ENCODE measurements at regions not wholly inside any gene's neighbourhood (a gene's known extent, or its start where the extent isn't known, plus 50 kb on each side); places are given as distances from the start of the nearest gene placed in this dataset.

DNA sequence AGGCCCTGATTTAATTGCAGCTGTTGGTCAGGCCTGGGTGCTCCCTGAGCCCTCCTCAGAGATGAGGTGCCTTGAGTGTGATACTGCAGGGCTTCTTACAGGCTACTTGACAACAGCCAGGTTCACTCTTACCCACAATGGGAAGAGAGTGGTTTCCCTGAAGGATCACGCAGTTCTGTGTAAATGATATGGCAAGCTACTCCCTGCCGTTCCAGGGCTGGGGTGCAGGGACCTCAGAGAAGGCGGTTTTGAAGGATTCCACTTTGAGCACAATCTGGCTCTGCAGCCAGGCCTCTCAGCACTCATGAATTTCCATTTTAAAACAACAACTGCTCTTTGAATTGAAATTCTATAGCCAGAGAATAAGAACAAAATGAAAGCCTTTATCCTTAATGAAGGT lies 92.9 kb downstream of the SLC17A6 start:
- CTCF ChIA-PET = no interaction called here
- intact Hi-C loops (cut with micrococcal nuclease; ENCODE audit: unreplicated experiment) (no loop called here), in situ Hi-C loops (cut with HindIII; ENCODE audit: low pct_unique_long_range_greater_than_20kb, low sequenced_read_pairs) (no loop called here)
- POLR2A ChIA-PET = no interaction called here
- DNase-seq (ENCODE audit: low read depth, low spot score) = no peak
- H3K36me3 ChIP-seq (ENCODE audit: control insufficient read depth, insufficient read depth, low read length) = no peaks in the 10 kb centered on the region
- TF ChIP-seq, protein P1, sequence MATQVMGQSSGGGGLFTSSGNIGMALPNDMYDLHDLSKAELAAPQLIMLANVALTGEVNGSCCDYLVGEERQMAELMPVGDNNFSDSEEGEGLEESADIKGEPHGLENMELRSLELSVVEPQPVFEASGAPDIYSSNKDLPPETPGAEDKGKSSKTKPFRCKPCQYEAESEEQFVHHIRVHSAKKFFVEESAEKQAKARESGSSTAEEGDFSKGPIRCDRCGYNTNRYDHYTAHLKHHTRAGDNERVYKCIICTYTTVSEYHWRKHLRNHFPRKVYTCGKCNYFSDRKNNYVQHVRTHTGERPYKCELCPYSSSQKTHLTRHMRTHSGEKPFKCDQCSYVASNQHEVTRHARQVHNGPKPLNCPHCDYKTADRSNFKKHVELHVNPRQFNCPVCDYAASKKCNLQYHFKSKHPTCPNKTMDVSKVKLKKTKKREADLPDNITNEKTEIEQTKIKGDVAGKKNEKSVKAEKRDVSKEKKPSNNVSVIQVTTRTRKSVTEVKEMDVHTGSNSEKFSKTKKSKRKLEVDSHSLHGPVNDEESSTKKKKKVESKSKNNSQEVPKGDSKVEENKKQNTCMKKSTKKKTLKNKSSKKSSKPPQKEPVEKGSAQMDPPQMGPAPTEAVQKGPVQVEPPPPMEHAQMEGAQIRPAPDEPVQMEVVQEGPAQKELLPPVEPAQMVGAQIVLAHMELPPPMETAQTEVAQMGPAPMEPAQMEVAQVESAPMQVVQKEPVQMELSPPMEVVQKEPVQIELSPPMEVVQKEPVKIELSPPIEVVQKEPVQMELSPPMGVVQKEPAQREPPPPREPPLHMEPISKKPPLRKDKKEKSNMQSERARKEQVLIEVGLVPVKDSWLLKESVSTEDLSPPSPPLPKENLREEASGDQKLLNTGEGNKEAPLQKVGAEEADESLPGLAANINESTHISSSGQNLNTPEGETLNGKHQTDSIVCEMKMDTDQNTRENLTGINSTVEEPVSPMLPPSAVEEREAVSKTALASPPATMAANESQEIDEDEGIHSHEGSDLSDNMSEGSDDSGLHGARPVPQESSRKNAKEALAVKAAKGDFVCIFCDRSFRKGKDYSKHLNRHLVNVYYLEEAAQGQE (IDR thresholded peaks at IDR 0.05; ENCODE audit: insufficient read depth in 1 of 2, low read depth in 2 of 2, low read length in 1 of 2) = no peak
- TF ChIP-seq SIN3A (IDR thresholded peaks at IDR 0.05; ENCODE audit: borderline replicate concordance, insufficient read depth, low read depth, low read length) = no peak
- no peak for TF ChIP-seq TCF7L2 (IDR thresholded peaks at IDR 0.05; ENCODE audit: low read depth, low read length)
- TF ChIP-seq, protein P2, sequence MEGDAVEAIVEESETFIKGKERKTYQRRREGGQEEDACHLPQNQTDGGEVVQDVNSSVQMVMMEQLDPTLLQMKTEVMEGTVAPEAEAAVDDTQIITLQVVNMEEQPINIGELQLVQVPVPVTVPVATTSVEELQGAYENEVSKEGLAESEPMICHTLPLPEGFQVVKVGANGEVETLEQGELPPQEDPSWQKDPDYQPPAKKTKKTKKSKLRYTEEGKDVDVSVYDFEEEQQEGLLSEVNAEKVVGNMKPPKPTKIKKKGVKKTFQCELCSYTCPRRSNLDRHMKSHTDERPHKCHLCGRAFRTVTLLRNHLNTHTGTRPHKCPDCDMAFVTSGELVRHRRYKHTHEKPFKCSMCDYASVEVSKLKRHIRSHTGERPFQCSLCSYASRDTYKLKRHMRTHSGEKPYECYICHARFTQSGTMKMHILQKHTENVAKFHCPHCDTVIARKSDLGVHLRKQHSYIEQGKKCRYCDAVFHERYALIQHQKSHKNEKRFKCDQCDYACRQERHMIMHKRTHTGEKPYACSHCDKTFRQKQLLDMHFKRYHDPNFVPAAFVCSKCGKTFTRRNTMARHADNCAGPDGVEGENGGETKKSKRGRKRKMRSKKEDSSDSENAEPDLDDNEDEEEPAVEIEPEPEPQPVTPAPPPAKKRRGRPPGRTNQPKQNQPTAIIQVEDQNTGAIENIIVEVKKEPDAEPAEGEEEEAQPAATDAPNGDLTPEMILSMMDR (IDR thresholded peaks at IDR 0.05) = no peak
- TF ChIP-seq POLR2AphosphoS5 (IDR thresholded peaks at IDR 0.05; ENCODE audit: low read depth, low read length) = no peak
- no peak overlapping the region for H3K27ac ChIP-seq (ENCODE audit: low read length)
- no peaks in the 10 kb centered on the region for H3K4me1 ChIP-seq (ENCODE audit: control insufficient read depth, insufficient read depth, low read length)
- no peak for ATAC-seq
- no peak overlapping the region for H3K4me3 ChIP-seq (ENCODE audit: low read depth in 2 of 2, low read length in 2 of 2)
- H3K27me3 ChIP-seq (ENCODE audit: control insufficient read depth, insufficient read depth, low read length) = no peaks in the 10 kb centered on the region
- no TSS peak for BruUV-seq (replicated peaks)
- H3K9me3 ChIP-seq (ENCODE audit: control insufficient read depth, insufficient read depth, low read depth, low read length) = no peaks in the 10 kb centered on the region

DNA sequence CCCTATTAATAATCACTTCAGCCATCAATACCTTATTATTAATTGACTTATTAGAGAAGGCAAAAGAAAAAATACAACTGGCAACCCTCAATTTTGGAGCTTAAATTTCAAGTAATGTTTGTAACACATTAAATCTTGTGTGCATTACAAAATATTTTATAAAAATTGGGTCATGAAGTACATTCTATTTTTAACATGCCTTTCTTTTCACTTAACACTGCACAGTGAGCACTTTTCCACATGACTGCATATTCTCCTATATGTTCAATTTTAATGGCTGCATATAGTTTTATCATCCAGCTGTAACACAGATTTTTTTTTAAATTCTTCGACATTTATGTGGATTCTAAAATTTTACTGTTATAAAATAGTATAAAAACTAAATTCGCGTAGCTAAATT lies 92.5 kb downstream of the SLC17A6 start:
- no peaks in the 10 kb centered on the region for H3K27me3 ChIP-seq (ENCODE audit: control insufficient read depth, insufficient read depth, low read length)
- H3K9me3 ChIP-seq (ENCODE audit: control insufficient read depth, insufficient read depth, low read depth, low read length) = no peaks in the 10 kb centered on the region
- no peak for TF ChIP-seq TCF7L2 (IDR thresholded peaks at IDR 0.05; ENCODE audit: low read depth, low read length)
- TF ChIP-seq, protein P2 (IDR thresholded peaks at IDR 0.05) = no peak
- TF ChIP-seq, protein P1 (IDR thresholded peaks at IDR 0.05; ENCODE audit: insufficient read depth in 1 of 2, low read depth in 2 of 2, low read length in 1 of 2) = no peak
- no peak for TF ChIP-seq SIN3A (IDR thresholded peaks at IDR 0.05; ENCODE audit: borderline replicate concordance, insufficient read depth, low read depth, low read length)
- TF ChIP-seq POLR2AphosphoS5 (IDR thresholded peaks at IDR 0.05; ENCODE audit: low read depth, low read length) = no peak
- DNase-seq (ENCODE audit: low read depth, low spot score) = no peak
- no peaks in the 10 kb centered on the region for H3K4me1 ChIP-seq (ENCODE audit: control insufficient read depth, insufficient read depth, low read length)
- no peaks in the 10 kb centered on the region for H3K36me3 ChIP-seq (ENCODE audit: control insufficient read depth, insufficient read depth, low read length)
- CTCF ChIA-PET = no interaction called here
- no peak overlapping the region for H3K27ac ChIP-seq (ENCODE audit: low read length)
- no peak overlapping the region for H3K4me3 ChIP-seq (ENCODE audit: low read depth in 2 of 2, low read length in 2 of 2)
- no peak for ATAC-seq
- intact Hi-C loops (cut with micrococcal nuclease; ENCODE audit: unreplicated experiment) = no loop called here
- BruUV-seq (replicated peaks) = no TSS peak
- POLR2A ChIA-PET = no interaction called here
- in situ Hi-C loops (cut with HindIII; ENCODE audit: low pct_unique_long_range_greater_than_20kb, low sequenced_read_pairs) = no loop called here
